IMR-90 (cell line): ENCODE measurements at regions not wholly inside any gene's neighbourhood (a gene's known extent, or its start where the extent isn't known, plus 50 kb on each side); places are given as distances from the start of the nearest gene placed in this dataset.

Experiments
- ATAC-seq: fragments of 200-7000 bp; cut with Tn5 transposase; 2 replicates; pipeline ENCODE4 v1.9.1; 2020; ENCODE audit warnings: low read depth, mild to moderate bottlenecking, moderate library complexity
- BruUV-seq: library from RNA; stranded (reverse); fragments of 400-500 nt; replicated peaks from 2 replicates; lab custom pipeline; 2021; lab: Mats Ljungman, UMichigan
- CTCF ChIA-PET: fragments of 300-600 bp; formaldehyde crosslinking; extraction: SDS; loops from one replicate; lab custom pipeline; 2021; ENCODE audit warnings: antibody characterized with exemption; lab: Yijun Ruan, JAX
- POLR2A ChIA-PET: fragments of 300-600 bp; sonication (Branson Sonifier 250); formaldehyde crosslinking; loops from one replicate; lab custom pipeline; 2022; ENCODE audit warnings: antibody characterized with exemption; ENCODE audit not compliant: unreplicated experiment; lab: Charles Lee
- DNase-seq: peaks from one replicate; pipeline ENCODE4 v3.0.0; 2013
- H2AFZ ChIP-seq: replicated peaks from 2 replicates; pipeline ENCODE3; 2013; ENCODE audit warnings: low read length, mild to moderate bottlenecking; ENCODE audit not compliant: poor library complexity
- H2AK5ac ChIP-seq: 2 replicates; pipeline ENCODE4 v1.6.1; 2013; ENCODE audit warnings: low read depth, low read length, inconsistent platforms
- H2AK9ac ChIP-seq: replicated peaks from 2 replicates; pipeline ENCODE3; 2013; ENCODE audit warnings: mild to moderate bottlenecking, low read depth, low read length, moderate library complexity; ENCODE audit not compliant: poor library complexity
- H2BK120ac ChIP-seq: 2 replicates; pipeline ENCODE4 v1.6.1; 2013; ENCODE audit warnings: low read depth, low read length, inconsistent platforms
- H2BK15ac ChIP-seq: 3 replicates; pipeline ENCODE4 v1.6.1; 2013; ENCODE audit warnings: low read depth, low read length, inconsistent platforms
- H2BK20ac ChIP-seq: 2 replicates; pipeline ENCODE4 v1.6.1; 2013; ENCODE audit warnings: low read depth, mild to moderate bottlenecking, inconsistent platforms, low read length, moderate library complexity
- H2BK5ac ChIP-seq: 2 replicates; pipeline ENCODE4 v1.6.1; 2013; ENCODE audit warnings: mild to moderate bottlenecking, low read depth, low read length, inconsistent platforms; ENCODE audit not compliant: poor library complexity, severe bottlenecking
- H3K14ac ChIP-seq: replicated peaks from 2 replicates; pipeline ENCODE4 v1.6.1; 2013; ENCODE audit warnings: low read depth, low read length, inconsistent platforms
- H3K18ac ChIP-seq: 2 replicates; pipeline ENCODE4 v1.6.1; 2013; ENCODE audit warnings: low read depth, low read length, control low read depth
- H3K23ac ChIP-seq: 2 replicates; pipeline ENCODE4 v1.6.1; 2013; ENCODE audit warnings: low read depth, low read length, inconsistent platforms
- H3K27ac ChIP-seq: 2 replicates; pipeline ENCODE4 v1.5.1; 2013; ENCODE audit warnings: mild to moderate bottlenecking, control low read depth, low read length; ENCODE audit not compliant: insufficient read depth
- H3K27me3 ChIP-seq: 2 replicates; pipeline ENCODE4 v1.6.1; 2013; ENCODE audit warnings: low read length; ENCODE audit not compliant: control insufficient read depth, insufficient read depth
- H3K36me3 ChIP-seq: 2 replicates; pipeline ENCODE4 v1.6.1; 2013; ENCODE audit warnings: low read length, mixed read lengths; ENCODE audit not compliant: control insufficient read depth, insufficient read depth
- H3K4ac ChIP-seq: 2 replicates; pipeline ENCODE4 v1.6.1; 2013; ENCODE audit warnings: low read depth, low read length, inconsistent platforms
- H3K4me1 ChIP-seq: 2 replicates; pipeline ENCODE4 v1.6.1; 2013; ENCODE audit warnings: low read length, mixed read lengths; ENCODE audit not compliant: control insufficient read depth, insufficient read depth
- H3K4me2 ChIP-seq: 2 replicates; pipeline ENCODE4 v1.6.1; 2013; ENCODE audit warnings: low read depth, mild to moderate bottlenecking, control low read depth, low read length, moderate library complexity
- H3K4me3 ChIP-seq: 2 replicates; pipeline ENCODE4 v1.5.1; 2013; ENCODE audit warnings: low read depth, mild to moderate bottlenecking, control low read depth, low read length, moderate library complexity; ENCODE audit not compliant: insufficient read depth
- H3K56ac ChIP-seq: 2 replicates; pipeline ENCODE4 v1.6.1; 2013; ENCODE audit warnings: low read length, inconsistent platforms; ENCODE audit not compliant: insufficient read depth; ENCODE audit errors: extremely low read depth
- H3K79me1 ChIP-seq, 2 experiments: 2 replicates each; pipeline ENCODE4 v1.6.1; 2013; ENCODE audit warnings: low read length in 2 of 2, inconsistent platforms in 1 of 2, low read depth in 1 of 2
- H3K9ac ChIP-seq: 2 replicates; pipeline ENCODE4 v1.6.1; 2013; ENCODE audit warnings: low read depth, low read length, control low read depth
- H3K9me1 ChIP-seq: 2 replicates; pipeline ENCODE4 v1.6.1; 2013; ENCODE audit warnings: low read length, inconsistent platforms; ENCODE audit not compliant: insufficient read depth
- H3K9me3 ChIP-seq: 2 replicates; pipeline ENCODE4 v1.6.1; 2013; ENCODE audit warnings: low read length; ENCODE audit not compliant: control insufficient read depth, insufficient read depth
- H4K20me1 ChIP-seq: 2 replicates; pipeline ENCODE4 v1.6.1; 2013; ENCODE audit warnings: low read length, inconsistent platforms; ENCODE audit not compliant: insufficient read depth
- H4K5ac ChIP-seq: 2 replicates; pipeline ENCODE4 v1.6.1; 2013; ENCODE audit warnings: mild to moderate bottlenecking, low read depth, low read length, control low read depth
- H4K8ac ChIP-seq, 2 experiments: 2 replicates each; pipeline ENCODE4 v1.6.1; 2013; ENCODE audit warnings: low read depth in 2 of 2, low read length in 2 of 2, control low read depth in 1 of 2, inconsistent platforms in 1 of 2
- H4K91ac ChIP-seq: 2 replicates; pipeline ENCODE4 v1.6.1; 2013; ENCODE audit warnings: low read depth, low read length, inconsistent platforms; ENCODE audit not compliant: insufficient read depth
- BHLHE40 ChIP-seq: fragments of 150-350 bp; IDR thresholded peaks from 2 replicates; pipeline ENCODE4 v1.6.1; 2016; ENCODE audit warnings: mild to moderate bottlenecking, low read depth, low read length
- CEBPB ChIP-seq: IDR thresholded peaks from 2 replicates; pipeline ENCODE4 v1.6.1; 2012; ENCODE audit warnings: low read depth, low read length, improper control_type of control experiment
- CHD1 ChIP-seq: IDR thresholded peaks from 2 replicates; pipeline ENCODE4 v1.6.1; 2012; ENCODE audit warnings: low read depth, low read length, improper control_type of control experiment
- CTCF ChIP-seq: conservative IDR thresholded peaks from 2 replicates; pipeline ENCODE4 v1.5.1; 2012; ENCODE audit warnings: mild to moderate bottlenecking, low read depth, low read length, improper control_type of control experiment
- ELK1 ChIP-seq: fragments of 150-350 bp; IDR thresholded peaks from 2 replicates; pipeline ENCODE4 v1.6.1; 2016; ENCODE audit warnings: low read depth, mild to moderate bottlenecking, low read length, moderate library complexity, borderline replicate concordance
- FOS ChIP-seq: fragments of 150-350 bp; IDR thresholded peaks from 2 replicates; pipeline ENCODE4 v1.6.1; 2016; ENCODE audit warnings: low read depth, low read length
- MAFK ChIP-seq: IDR thresholded peaks from 2 replicates; pipeline ENCODE4 v1.6.1; 2012; ENCODE audit warnings: low read depth, low read length, improper control_type of control experiment
- MAZ ChIP-seq: IDR thresholded peaks from 2 replicates; pipeline ENCODE4 v1.6.1; 2012; ENCODE audit warnings: low read depth, mild to moderate bottlenecking, low read length, improper control_type of control experiment, moderate library complexity, borderline replicate concordance
- MXI1 ChIP-seq: IDR thresholded peaks from 2 replicates; pipeline ENCODE4 v1.6.1; 2012; ENCODE audit warnings: low read depth, mild to moderate bottlenecking, low read length, moderate library complexity, borderline replicate concordance
- NFE2L2 ChIP-seq: fragments of 150-350 bp; IDR thresholded peaks from 2 replicates; pipeline ENCODE4 v1.6.1; 2016; ENCODE audit warnings: low read depth, mild to moderate bottlenecking, low read length
- POLR2A ChIP-seq: IDR thresholded peaks from 2 replicates; pipeline ENCODE4 v1.6.1; 2012; ENCODE audit warnings: mild to moderate bottlenecking, low read depth, low read length
- RAD21 ChIP-seq: IDR thresholded peaks from 2 replicates; pipeline ENCODE4 v1.6.1; 2012; ENCODE audit warnings: low read length, improper control_type of control experiment
- RCOR1 ChIP-seq: IDR thresholded peaks from 2 replicates; pipeline ENCODE4 v1.6.1; 2012; ENCODE audit warnings: mild to moderate bottlenecking, low read length, improper control_type of control experiment; ENCODE audit not compliant: insufficient replicate concordance
- RFX5 ChIP-seq: IDR thresholded peaks from 2 replicates; pipeline ENCODE4 v1.8.0; 2012; ENCODE audit warnings: low read depth, mild to moderate bottlenecking, low read length, moderate library complexity
- SMC3 ChIP-seq: fragments of 150-350 bp; IDR thresholded peaks from 2 replicates; pipeline ENCODE4 v1.6.1; 2016; ENCODE audit warnings: low read depth, mild to moderate bottlenecking, antibody characterized with exemption, low read length, moderate library complexity
- USF2 ChIP-seq: fragments of 150-350 bp; IDR thresholded peaks from 2 replicates; pipeline ENCODE4 v1.6.1; 2017; ENCODE audit warnings: mild to moderate bottlenecking, antibody characterized with exemption, low read length, low read depth
- WGBS, 2 experiments: methylation state at CpG; one replicate each; pipeline versions ENCODE4 v1.1.5 to v1.1.7; 2013; ENCODE audit warnings: missing lambda C conversion rate in 2 of 2; ENCODE audit not compliant: insufficient read length in 1 of 2; ENCODE audit errors: extremely low coverage in 2 of 2; 5-methylcytosine and 5-hydroxymethylcytosine counted together
- dilution Hi-C: fragments of 300-500 bp; cut with HindIII; formaldehyde crosslinking; loops from one replicate; pipeline ENCODE4 v1.14.3; 2018; ENCODE audit warnings: low sequenced_read_pairs; ENCODE audit not compliant: unreplicated experiment
- in situ Hi-C: fragments of 300-500 bp; cut with MboI; formaldehyde crosslinking; loops from 3 replicates; pipeline ENCODE4 v1.14.3; 2019; ENCODE audit warnings: low sequenced_read_pairs, inconsistent platforms, mixed read lengths
- intact Hi-C: fragments of 100-400 bp; cut with micrococcal nuclease; formaldehyde crosslinking; loops from 2 replicates; pipeline ENCODE4 v1.10.0; 2022

- no peaks in the 10 kb centered on the region for H3K36me3 ChIP-seq
- H3K79me1 ChIP-seq, result no peaks in the 10 kb centered on the region
- POLR2A ChIA-PET, result no interaction called here
- H2BK20ac ChIP-seq, result no peak overlapping the region
- no peak overlapping the region for H2BK120ac ChIP-seq
- 20% methylated on average over 1 of the region's 2 CpGs; no CpG with 5 or more reads in 1 of the 2 experiments for WGBS, 2 experiments
- in situ Hi-C loops, result no loop called here
- no peak overlapping the region for H3K18ac ChIP-seq
- no peak overlapping the region for H4K5ac ChIP-seq
- H2BK5ac ChIP-seq, result no peak overlapping the region
- H4K8ac ChIP-seq, result no peak overlapping the region
- no peaks in the 10 kb centered on the region for H3K9me1 ChIP-seq
- H3K27ac ChIP-seq, result no peak overlapping the region
- H3K4me3 ChIP-seq, result no peak overlapping the region
- intact Hi-C loops, result no loop called here
- H3K23ac ChIP-seq, result no peak overlapping the region
- H3K4me2 ChIP-seq, result no peak overlapping the region
- no peaks in the 10 kb centered on the region for H3K4me1 ChIP-seq
- no peak overlapping the region for H3K9ac ChIP-seq
- no peaks in the 10 kb centered on the region for H3K27me3 ChIP-seq
- H2AK9ac ChIP-seq, result no peak overlapping the region
- ATAC-seq, result no peak
- H4K20me1 ChIP-seq, result no peaks in the 10 kb centered on the region
- CTCF ChIA-PET, result no interaction called here
- H2AK5ac ChIP-seq, result no peak overlapping the region
- no peak overlapping the region for H2BK15ac ChIP-seq
- no peak overlapping the region for H3K14ac ChIP-seq
- DNase-seq, result no peak
- BruUV-seq, result no TSS peak
- no peaks in the 10 kb centered on the region for H3K9me3 ChIP-seq
- no peak overlapping the region for H3K4ac ChIP-seq
- H4K91ac ChIP-seq, result no peak overlapping the region
- no peak overlapping the region for H2AFZ ChIP-seq
- TF ChIP-seq POLR2A (no peak), MXI1 (no peak), BHLHE40 (no peak), RCOR1 (no peak), ELK1 (no peak), SMC3 (no peak), CEBPB (no peak), USF2 (no peak), MAZ (no peak), NFE2L2 (no peak), MAFK (no peak), FOS (no peak), CTCF (no peak), RFX5 (no peak), CHD1 (no peak), RAD21 (no peak)
- dilution Hi-C loops, result no loop called here
- H3K56ac ChIP-seq, result no peak overlapping the region
Measured at GRCh38 chr1:101745551-101746270, 251.0 kb downstream of the OLFM3 start.
